ENCODE measurements at regions not wholly inside any gene's neighbourhood (a gene's known extent, or its start where the extent isn't known, plus 50 kb on each side); places are given as distances from the start of the nearest gene placed in this dataset.
A peak's percentile ranks its signal among the peaks of the same experiment; 100 is the strongest.

DNA sequence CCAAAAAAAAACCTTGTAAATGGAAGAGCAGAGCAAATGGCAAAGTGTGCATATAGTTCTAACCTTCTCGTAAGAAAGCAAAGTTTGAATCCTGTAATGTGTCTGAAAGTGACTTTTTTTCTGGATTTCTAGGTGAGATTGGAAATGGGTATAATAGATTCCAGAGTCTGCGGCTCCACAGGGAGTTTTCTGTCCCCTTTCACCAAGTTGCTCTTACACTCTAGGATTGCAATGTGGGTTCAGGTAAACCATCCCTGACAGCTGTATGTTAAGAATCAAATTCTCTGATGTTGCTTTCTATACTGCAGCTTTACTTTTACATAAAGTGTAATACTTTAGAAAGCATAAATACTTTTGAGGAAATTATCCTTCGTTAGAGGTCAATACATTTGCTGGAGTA lies 260.1 kb downstream of the PRL start:
- DNase-seq, result no peak

DNA sequence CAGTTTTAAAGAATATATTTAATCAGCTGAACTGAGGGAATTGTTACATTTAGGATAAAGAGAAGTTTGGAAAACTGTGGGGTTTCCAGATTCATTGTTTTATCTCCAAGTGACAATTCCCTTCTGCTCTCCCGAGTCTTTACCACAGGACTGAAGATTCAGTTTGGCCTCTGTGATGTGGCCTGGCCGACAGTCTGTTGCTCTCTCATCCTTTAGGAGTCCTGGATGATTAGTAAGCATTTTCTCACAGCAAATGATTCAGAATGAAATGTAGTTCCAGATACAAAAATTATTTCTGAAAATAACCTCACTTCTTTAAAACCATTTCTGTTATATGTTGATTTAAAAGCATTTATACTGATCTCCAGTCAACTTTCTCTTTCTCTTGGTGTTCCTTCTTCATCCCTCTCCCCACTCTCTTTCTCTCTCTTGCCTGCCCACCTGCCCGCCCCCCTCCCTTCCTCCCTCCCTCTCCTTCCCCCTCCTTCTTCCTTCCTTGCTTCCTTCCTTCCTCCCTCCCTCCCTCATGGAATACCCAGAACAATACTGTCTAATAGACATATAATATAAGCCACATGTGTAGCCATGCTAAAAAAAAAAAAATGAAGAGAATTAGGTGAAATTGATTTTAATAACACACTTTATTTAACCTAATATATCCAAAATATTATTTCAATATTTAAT lies 254.9 kb downstream of the PRL start:
- no peak for DNase-seq

GRCh38 chr6:22042706-22043105 lies 254.1 kb downstream of the PRL start:
- DNase-seq, result no peak

GRCh38 chr6:22043284-22043962 lies 253.4 kb downstream of the PRL start:
- DNase-seq, result no peak

GRCh38 chr6:22045261-22045912 lies 251.4 kb downstream of the PRL start:
- no peak for DNase-seq

- no peak for DNase-seq
These were observed 247.8 kb downstream of the PRL start for GRCh38 chr6:22049002-22049401.

- peak; percentile 52 for DNase-seq
These were observed 243.3 kb downstream of the PRL start for GRCh38 chr6:22053391-22053997.

GRCh38 chr6:22056398-22056797 lies 240.4 kb downstream of the PRL start:
- DNase-seq, result no peak

DNA sequence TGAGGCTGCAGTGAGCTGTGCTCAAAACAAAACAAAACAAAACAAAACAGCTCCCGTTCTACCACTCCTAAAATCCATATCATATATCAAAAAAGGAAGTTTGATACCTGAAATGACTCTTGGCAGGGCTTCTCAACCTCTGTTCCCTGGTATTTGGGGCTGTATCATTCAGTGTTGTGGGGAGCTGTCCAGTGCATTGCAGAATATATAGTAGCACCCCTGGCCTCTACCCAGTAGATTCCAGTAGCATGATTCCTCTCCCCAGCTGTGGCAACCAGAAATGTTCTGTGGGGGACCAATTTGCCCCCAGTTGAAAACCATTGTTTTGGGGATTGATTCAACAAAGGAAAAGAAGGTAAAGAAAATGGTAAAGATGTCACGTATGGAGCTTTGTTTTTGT lies 238.9 kb downstream of the PRL start:
- DNase-seq, result no peak

GRCh38 chr6:22059126-22059525 lies 237.7 kb downstream of the PRL start:
- DNase-seq, result no peak

GRCh38 chr6:22059946-22060345 lies 236.9 kb downstream of the PRL start:
- no peak for DNase-seq

DNA sequence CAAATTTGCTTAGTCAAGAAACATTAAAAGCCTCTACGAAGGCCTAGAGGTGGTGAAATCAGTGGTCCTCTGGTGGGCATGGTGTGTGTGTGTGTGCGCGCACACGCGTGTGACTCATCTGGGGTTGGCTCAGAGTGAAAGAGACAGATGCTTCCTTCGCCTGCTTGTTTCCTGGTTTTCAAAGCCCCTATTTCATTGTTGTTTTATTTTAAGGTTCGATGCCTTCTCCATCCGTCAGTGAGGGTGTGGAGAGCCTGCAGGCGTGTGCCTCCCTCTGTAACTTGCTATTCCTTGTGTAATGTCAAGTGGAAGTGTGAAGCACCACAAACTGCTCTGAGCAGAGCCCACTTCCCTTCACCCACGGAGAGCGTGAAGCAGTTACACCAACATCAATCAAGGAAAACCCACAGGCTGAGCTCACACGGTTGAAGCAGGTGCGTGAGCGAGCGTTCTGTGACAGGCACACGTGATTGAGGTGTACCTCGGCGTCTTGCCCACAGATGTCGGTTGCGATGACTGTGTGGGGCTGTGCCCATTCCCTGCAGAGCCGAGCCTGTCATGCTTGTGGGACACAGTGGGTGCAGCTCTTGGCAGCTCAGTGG lies 233.9 kb downstream of the PRL start:
- DNase-seq, result peak; percentile 99

- DNase-seq, result no peak
These were observed 232.3 kb downstream of the PRL start for GRCh38 chr6:22064558-22064957.

DNA sequence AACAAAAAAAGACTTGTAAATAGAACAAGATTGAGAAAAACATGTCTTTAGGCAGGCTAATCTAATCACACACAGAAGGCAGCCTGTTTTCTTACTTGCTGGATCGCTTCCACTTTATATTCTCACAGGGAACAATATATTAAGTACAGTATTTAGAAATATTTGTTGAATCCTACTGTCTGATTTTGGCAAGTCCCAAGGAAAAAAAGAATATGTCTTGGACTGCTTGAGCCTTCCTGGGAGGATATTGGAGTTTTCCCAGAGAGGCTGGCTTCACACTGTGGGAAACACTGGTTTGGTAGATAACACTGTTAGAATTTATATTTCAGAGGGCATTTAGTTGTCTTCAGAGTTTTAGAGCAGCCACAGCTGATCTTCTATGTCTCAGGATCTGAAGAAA lies 229.7 kb downstream of the PRL start:
- no peak for DNase-seq

DNA sequence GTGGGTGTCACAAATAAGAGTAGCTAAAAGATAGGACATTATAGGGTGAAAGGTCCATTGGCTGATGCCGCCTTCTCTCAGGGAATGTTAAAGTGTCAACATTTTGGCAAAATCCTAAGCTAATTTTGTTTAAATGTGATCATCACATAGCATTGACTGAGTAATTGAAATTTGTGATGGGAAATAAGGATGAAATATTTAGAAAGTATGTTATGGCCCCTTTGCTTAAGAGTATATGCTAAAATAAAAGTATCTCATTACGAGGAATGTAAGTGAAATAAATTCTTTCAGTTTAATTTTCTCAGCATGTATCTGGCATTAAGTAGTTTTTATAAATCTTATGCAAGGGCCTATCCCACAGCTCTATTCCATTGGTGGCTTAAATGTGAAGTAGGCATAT lies 229.2 kb downstream of the PRL start:
- no peak for DNase-seq

DNA sequence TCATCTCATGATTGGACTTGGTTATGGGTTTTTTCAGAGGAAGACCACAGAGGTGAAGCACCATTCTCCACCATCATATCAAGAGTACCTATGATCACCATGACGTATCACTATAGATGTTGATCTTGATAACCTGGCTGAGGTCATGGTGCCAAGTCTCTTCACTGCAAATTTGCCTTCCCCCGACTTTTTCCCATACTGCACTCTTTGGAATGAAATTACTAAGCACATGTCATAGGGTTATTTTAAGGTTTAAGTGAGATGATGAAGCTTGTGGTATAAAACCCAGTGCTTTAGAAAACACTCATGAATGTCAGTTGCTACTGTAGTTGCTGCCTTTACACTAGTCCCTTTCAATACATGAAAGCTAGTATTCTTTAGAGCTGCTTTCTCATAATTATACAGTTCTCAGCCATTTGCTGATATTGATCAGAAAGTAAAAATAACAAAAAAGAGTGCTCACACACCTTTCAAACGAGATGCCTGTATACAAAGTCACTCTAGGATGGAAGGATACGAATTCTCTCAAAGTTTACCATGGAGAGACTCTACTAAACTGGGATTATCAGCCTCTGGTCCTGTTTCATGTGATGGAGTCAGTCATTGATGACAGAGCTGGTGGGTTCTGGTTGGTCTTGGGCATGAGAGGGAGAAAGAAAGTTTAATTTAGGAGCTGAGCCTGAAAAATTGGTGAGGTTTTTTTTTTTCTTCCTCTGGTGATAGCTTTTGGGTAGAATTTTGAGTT lies 228.1 kb downstream of the PRL start:
- DNase-seq, result no peak

DNA sequence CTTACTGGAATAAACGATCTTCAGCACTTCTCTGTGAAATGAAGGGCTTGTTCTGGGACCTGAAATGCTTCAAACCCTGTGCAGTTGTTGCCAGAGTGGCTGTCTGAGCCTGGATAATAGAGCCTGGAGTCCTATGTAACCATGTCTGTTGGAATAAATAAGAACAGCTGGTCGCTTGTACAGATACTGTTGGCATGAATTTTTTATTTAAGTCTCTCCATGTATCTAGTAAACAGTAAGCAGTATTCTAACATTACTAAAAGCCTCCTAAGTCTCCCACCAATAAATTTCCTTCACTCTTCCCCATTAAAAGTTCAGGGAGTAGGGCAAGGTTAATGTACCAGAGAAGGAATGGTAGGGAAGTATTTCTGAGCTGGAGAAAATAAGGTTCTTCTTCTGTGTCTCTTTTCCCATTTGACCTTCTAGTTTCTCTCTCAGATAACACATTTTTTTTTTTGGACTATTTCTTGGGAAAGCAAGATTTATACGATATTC lies 227.5 kb downstream of the PRL start:
- DNase-seq, result no peak

DNA sequence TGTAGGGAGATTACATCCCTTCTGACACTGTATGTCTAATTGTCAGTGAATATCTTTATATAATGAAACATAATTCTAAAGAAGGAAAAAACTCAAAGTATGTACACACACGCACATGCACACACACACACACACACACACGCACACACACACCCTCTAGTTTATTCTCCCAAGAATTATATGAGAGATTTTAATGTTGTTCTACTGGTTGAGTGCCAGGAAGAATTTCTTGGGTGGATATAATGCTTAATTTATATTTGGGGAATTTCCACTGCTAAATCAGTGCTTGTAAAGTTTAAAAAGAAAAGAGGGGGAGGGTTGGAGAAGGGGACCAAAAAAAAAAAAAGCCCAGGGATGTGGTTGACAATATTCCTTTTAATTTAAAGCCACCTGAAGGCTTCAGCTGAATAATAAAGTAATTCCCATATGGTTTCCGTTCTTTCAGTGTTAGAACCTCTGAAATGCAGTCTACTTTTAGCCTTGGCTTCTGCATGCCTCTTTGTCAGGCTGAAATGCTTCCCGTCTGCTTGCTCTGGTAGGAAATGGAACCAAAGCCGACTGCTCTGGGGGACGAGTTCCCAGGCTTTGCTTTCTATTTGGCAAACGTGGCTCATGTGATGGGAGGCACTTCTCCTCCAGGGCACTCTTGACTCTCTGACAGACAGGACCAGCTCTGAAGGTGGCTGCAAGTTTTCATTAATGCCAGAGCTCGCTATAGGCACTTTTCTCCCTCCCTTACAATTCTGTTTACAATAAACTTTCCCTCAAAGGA lies 225.4 kb downstream of the PRL start:
- no peak for DNase-seq

DNA sequence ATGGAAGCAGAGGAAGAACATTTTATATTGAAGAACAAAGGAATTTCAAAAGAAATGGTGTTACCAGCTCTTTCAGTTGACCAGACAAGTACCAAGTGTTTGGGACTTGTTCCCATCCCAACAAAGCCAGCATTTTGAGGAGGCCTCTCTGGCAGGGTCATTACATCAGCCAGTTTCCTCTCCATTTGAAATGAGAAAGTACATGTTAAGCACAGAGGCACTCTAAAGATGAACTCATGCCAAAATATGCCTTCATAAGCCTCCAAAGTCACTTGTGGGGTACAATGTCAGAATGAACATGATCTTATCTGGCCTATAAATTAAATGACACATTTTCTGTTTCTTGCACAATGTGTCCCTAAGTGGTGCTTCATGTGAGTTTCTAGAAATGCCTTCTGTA lies 223.9 kb downstream of the PRL start:
- peak; percentile 61 for DNase-seq

DNA sequence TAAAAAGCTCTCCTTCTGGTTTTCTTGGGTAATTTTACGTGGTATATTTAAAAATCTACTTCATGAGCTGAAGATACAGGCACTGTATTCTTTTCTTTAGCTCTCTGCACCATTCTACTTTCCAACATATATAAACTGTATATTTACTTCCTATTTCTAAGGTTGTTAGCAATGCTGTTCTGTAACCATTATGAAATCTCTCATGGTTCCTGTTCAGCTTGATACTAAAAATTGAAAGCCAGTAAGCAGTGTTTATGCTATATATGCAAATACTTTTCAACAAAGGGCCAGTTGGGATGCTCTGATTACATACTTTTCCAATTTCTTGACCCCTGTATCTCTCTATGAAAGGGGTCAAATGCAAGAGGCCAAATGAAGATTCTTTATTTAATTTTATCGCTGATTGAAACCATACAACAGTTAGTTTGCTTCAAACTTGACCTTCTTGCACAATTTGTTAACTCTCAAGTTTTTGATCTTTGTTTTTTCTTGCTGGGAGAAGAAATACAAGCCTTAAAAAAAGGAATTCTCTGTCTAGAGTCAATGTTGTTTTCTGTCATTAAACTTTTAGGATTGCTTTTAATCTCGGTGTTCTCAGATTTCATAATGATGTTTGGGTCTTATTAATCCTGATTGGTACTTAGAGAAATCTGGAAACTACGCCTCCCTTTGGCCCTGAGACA lies 223.2 kb downstream of the PRL start:
- peak; percentile 77 for DNase-seq

GRCh38 chr6:22078288-22078687 lies 218.5 kb downstream of the PRL start:
- no peak for DNase-seq

Measured in MV-4-11 (cell line).